ENCODE measurements at regions not wholly inside any gene's neighbourhood (a gene's known extent, or its start where the extent isn't known, plus 50 kb on each side); places are given as distances from the start of the nearest gene placed in this dataset.

GRCh38 chr4:171651071-171651470, 162.1 kb upstream of the GALNTL6 start:
- no peak for TF ChIP-seq YY1 (IDR thresholded peaks at IDR 0.05; ENCODE audit: insufficient read depth, insufficient read length)
- TF ChIP-seq ZNF274 (IDR thresholded peaks at IDR 0.05; ENCODE audit: low read depth, low read length) = no peak

All from NT2/D1 (cell line).